Spleen (tissue), 7 donors: ENCODE measurements at regions not wholly inside any gene's neighbourhood (a gene's known extent, or its start where the extent isn't known, plus 50 kb on each side); places are given as distances from the start of the nearest gene placed in this dataset.

Experiments used
- CTCF ChIP-seq, 11 experiments: fragments of 200-600 bp in 7 of 11; fragments of 450-650 bp in 4 of 11; sonication (generic) in 4 of 11; IDR thresholded peaks in 8 of 11; conservative IDR thresholded peaks in 3 of 11; 1 replicate in 7 of 11; 2 replicates in 4 of 11; pipeline versions ENCODE4 v1.4.0 to v1.8.0; 2016 to 2021; ENCODE audit warnings: antibody characterized with exemption in 11 of 11, inconsistent platforms in 4 of 11, mild to moderate bottlenecking in 1 of 11
- POLR2AphosphoS5 ChIP-seq, 3 donors: sonication (generic); formaldehyde crosslinking; IDR thresholded peaks; one replicate each; pipeline ENCODE4 v1.5.1; 2017; ENCODE audit warnings: antibody characterized with exemption in 3 of 3
- donor health status: DM: no; HTN: no; CAD: no; lungs with moderate emphysema.
- donor health status: DM: no; HTN: no; CAD: no.
- donor health status: DM: no; HTN: no; CAD: no.

GRCh38 chr11:113591117-113591516, 115.0 kb downstream of the TMPRSS5 start:
- TF ChIP-seq CTCF (IDR thresholded peaks at IDR 0.05 in 8 of 11, conservative IDR thresholded peaks at IDR 0.05 in 3 of 11): no peak
- TF ChIP-seq POLR2AphosphoS5 (IDR thresholded peaks at IDR 0.05): no peak
